Neutrophil (primary cell): ENCODE measurements at regions not wholly inside any gene's neighbourhood (a gene's known extent, or its start where the extent isn't known, plus 50 kb on each side); places are given as distances from the start of the nearest gene placed in this dataset.
"Not testable (repeated sequence)": the region's sequence is repeated elsewhere in the genome, so short reads cannot be mapped to it uniquely, and the experiment has no call there.

Experiments used
- H3K27ac ChIP-seq: fragments of 200-600 bp; sonication (generic); 2 replicates; pipeline ENCODE4 v1.5.1; 2016; ENCODE audit warnings: mild to moderate bottlenecking, moderate library complexity
- H3K27me3 ChIP-seq: fragments of 200-600 bp; sonication (generic); 2 replicates; pipeline ENCODE4 v1.6.0; 2016; ENCODE audit warnings: mild to moderate bottlenecking
- H3K36me3 ChIP-seq: fragments of 200-600 bp; sonication (generic); 2 replicates; pipeline ENCODE4 v1.5.1; 2017
- H3K4me1 ChIP-seq, 2 experiments: fragments of 200-600 bp in 1 of 2; sonication (generic) in 1 of 2; 1 replicate in 1 of 2; 2 replicates in 1 of 2; pipeline versions ENCODE4 v1.5.1 to v1.6.1; 2013 to 2016; ENCODE audit warnings: low read depth in 1 of 2, low read length in 1 of 2, mild to moderate bottlenecking in 1 of 2, moderate library complexity in 1 of 2; ENCODE audit not compliant: control insufficient read depth in 1 of 2, insufficient read depth in 1 of 2
- H3K4me3 ChIP-seq, 2 experiments: fragments of 200-600 bp in 1 of 2; sonication (generic) in 1 of 2; 1 replicate in 1 of 2; 2 replicates in 1 of 2; pipeline ENCODE4 v1.5.1; 2013 to 2016; ENCODE audit warnings: low read depth in 1 of 2, low read length in 1 of 2, mild to moderate bottlenecking in 1 of 2, moderate library complexity in 1 of 2
- H3K9me3 ChIP-seq: fragments of 200-600 bp; sonication (generic); 2 replicates; pipeline ENCODE4 v1.5.1; 2016
- TF ChIP-seq, protein P1 (sequence below): fragments of 200-600 bp; sonication (generic); IDR thresholded peaks from 2 replicates; pipeline ENCODE4 v1.5.1; 2016; ENCODE audit warnings: antibody characterized with exemption

GRCh38 chr13:76667551-76667950, 218.7 kb downstream of the KCTD12 start:
- Histone ChIP-seq H3K4me3 (no peak overlapping the region), H3K27me3 (no peaks in the 10 kb centered on the region), H3K27ac (no peak overlapping the region), H3K9me3 (no peaks in the 10 kb centered on the region), H3K4me1 (peaks cover 14 to 16% of the 10 kb centered on the region in 2 experiments), H3K36me3 (no peaks in the 10 kb centered on the region)
- TF ChIP-seq, protein P1, sequence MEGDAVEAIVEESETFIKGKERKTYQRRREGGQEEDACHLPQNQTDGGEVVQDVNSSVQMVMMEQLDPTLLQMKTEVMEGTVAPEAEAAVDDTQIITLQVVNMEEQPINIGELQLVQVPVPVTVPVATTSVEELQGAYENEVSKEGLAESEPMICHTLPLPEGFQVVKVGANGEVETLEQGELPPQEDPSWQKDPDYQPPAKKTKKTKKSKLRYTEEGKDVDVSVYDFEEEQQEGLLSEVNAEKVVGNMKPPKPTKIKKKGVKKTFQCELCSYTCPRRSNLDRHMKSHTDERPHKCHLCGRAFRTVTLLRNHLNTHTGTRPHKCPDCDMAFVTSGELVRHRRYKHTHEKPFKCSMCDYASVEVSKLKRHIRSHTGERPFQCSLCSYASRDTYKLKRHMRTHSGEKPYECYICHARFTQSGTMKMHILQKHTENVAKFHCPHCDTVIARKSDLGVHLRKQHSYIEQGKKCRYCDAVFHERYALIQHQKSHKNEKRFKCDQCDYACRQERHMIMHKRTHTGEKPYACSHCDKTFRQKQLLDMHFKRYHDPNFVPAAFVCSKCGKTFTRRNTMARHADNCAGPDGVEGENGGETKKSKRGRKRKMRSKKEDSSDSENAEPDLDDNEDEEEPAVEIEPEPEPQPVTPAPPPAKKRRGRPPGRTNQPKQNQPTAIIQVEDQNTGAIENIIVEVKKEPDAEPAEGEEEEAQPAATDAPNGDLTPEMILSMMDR, result no peak

GRCh38 chr13:76663592-76664335, 222.4 kb downstream of the KCTD12 start:
- Histone ChIP-seq H3K27ac (peak overlapping the region; percentile 69), H3K36me3 (no peaks in the 10 kb centered on the region), H3K27me3 (no peaks in the 10 kb centered on the region), H3K9me3 (no peaks in the 10 kb centered on the region), H3K4me3 (no peak overlapping the region), H3K4me1 (peaks cover 14 to 16% of the 10 kb centered on the region in 2 experiments)
- TF ChIP-seq, protein P1, result no peak

- peaks cover 39% of the 10 kb centered on the region in 2 experiments for H3K4me1 ChIP-seq
- not testable (repeated sequence) for H3K27ac ChIP-seq, H3K36me3 ChIP-seq
These were observed 227.1 kb downstream of the KCTD12 start for GRCh38 chr13:76659074-76659473.

GRCh38 chr13:76656500-76656899, 229.7 kb downstream of the KCTD12 start:
- TF ChIP-seq, protein P1, result no peak
- H3K4me3 ChIP-seq, result peak overlapping the region; percentile 23 to 41
- peak overlapping the region; percentile 78 for H3K27ac ChIP-seq
- H3K36me3 ChIP-seq, result no peaks in the 10 kb centered on the region
- peaks cover 32 to 33% of the 10 kb centered on the region in 2 experiments for H3K4me1 ChIP-seq
- no peaks in the 10 kb centered on the region for H3K27me3 ChIP-seq
- no peaks in the 10 kb centered on the region for H3K9me3 ChIP-seq

More at GRCh38 chr13:76659074-76659473, 227.1 kb downstream of the KCTD12 start:
- H3K4me3 ChIP-seq, H3K9me3 ChIP-seq, H3K27me3 ChIP-seq: not testable (repeated sequence)

DNA sequence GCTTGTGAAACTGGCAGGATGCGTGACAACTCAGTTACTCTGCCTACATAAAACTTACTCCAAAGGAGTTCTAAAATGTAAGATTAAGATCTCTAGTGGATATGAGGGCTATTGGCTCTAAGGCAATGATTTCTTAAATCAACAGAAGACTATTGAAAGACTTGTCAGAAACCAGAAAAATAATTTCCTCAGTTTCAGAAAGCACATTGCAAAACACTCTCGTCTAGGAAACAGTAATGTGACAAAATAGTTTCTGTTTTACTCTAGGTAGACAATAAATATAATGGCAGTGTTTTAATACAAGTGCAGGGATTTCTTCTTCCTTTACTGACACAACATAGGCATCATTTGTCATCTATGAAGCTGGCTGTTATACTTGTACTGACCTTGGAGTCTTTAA, 230.1 kb downstream of the KCTD12 start:
- peak overlapping the region; percentile 23 to 41 for H3K4me3 ChIP-seq
- H3K27me3 ChIP-seq, result no peaks in the 10 kb centered on the region
- TF ChIP-seq, protein P1, result no peak
- no peaks in the 10 kb centered on the region for H3K36me3 ChIP-seq
- H3K9me3 ChIP-seq, result no peaks in the 10 kb centered on the region
- H3K4me1 ChIP-seq, result peaks cover 32 to 33% of the 10 kb centered on the region in 2 experiments
- peak overlapping the region; percentile 78 for H3K27ac ChIP-seq

GRCh38 chr13:76654263-76654662, 231.9 kb downstream of the KCTD12 start:
- no peaks in the 10 kb centered on the region for H3K9me3 ChIP-seq
- H3K4me1 ChIP-seq, result peaks cover 32 to 33% of the 10 kb centered on the region in 2 experiments
- TF ChIP-seq, protein P1, result no peak
- H3K27me3 ChIP-seq, result no peaks in the 10 kb centered on the region
- H3K36me3 ChIP-seq, result no peaks in the 10 kb centered on the region
- H3K27ac ChIP-seq, result no peak overlapping the region
- H3K4me3 ChIP-seq, result no peak overlapping the region
